Fibroblast of villous mesenchyme (primary cell): ENCODE measurements at regions not wholly inside any gene's neighbourhood (a gene's known extent, or its start where the extent isn't known, plus 50 kb on each side); places are given as distances from the start of the nearest gene placed in this dataset.

Experiments
- DNase-seq: peaks from one replicate; pipeline ENCODE4 v3.0.0-alpha.2; 2010; ENCODE audit warnings: low read depth
- H3K4me3 ChIP-seq: 2 replicates; pipeline ENCODE4 v1.5.1; 2011; ENCODE audit warnings: low read depth, mild to moderate bottlenecking, low read length
- CTCF ChIP-seq: IDR thresholded peaks from 2 replicates; pipeline ENCODE4 v1.5.1; 2012; ENCODE audit warnings: low read depth, mild to moderate bottlenecking, low read length; ENCODE audit not compliant: insufficient read depth

- H3K4me3 ChIP-seq = no peak overlapping the region
- no peak for TF ChIP-seq CTCF
- no peak for DNase-seq
Observed at GRCh38 chr1:187096689-187097088, 267.9 kb downstream of the PLA2G4A start.

GRCh38 chr1:187110351-187110750, 281.6 kb downstream of the PLA2G4A start:
- no peak for DNase-seq
- no peak overlapping the region for H3K4me3 ChIP-seq

GRCh38 chr1:187114792-187115191, 286.0 kb downstream of the PLA2G4A start:
- H3K4me3 ChIP-seq = no peak overlapping the region
- DNase-seq = no peak
- TF ChIP-seq CTCF = no peak

More at GRCh38 chr1:187110351-187110750, 281.6 kb downstream of the PLA2G4A start:
- no peak for TF ChIP-seq CTCF

GRCh38 chr1:187121661-187122060, 292.9 kb downstream of the PLA2G4A start:
- no peak overlapping the region for H3K4me3 ChIP-seq
- no peak for DNase-seq
- no peak for TF ChIP-seq CTCF

- no peak overlapping the region for H3K4me3 ChIP-seq
- DNase-seq = no peak
- TF ChIP-seq CTCF = no peak
Observed at GRCh38 chr1:187122566-187122965, 293.8 kb downstream of the PLA2G4A start.

- TF ChIP-seq CTCF = no peak
- H3K4me3 ChIP-seq = no peak overlapping the region
- DNase-seq = no peak
Observed at GRCh38 chr1:187129132-187129531, 300.4 kb downstream of the PLA2G4A start.

GRCh38 chr1:187143783-187144182, 315.0 kb downstream of the PLA2G4A start:
- DNase-seq = no peak
- no peak for TF ChIP-seq CTCF
- no peak overlapping the region for H3K4me3 ChIP-seq
